ENCODE measurements at regions not wholly inside any gene's neighbourhood (a gene's known extent, or its start where the extent isn't known, plus 50 kb on each side); places are given as distances from the start of the nearest gene placed in this dataset.

GRCh38 chr3:180743813-180744590, 64.7 kb upstream of the CCDC39 start:
- DNase-seq (ENCODE audit: low spot score): no peak
- Histone ChIP-seq H3K27me3 (replicated peaks; ENCODE audit: insufficient read depth) (no peaks in the 10 kb centered on the region), H3K4me3 (no peak overlapping the region), H3K4me1 (ENCODE audit: control insufficient read depth in 1 of 2, low read depth in 2 of 2) (no peaks in the 10 kb centered on the region), H3K36me3 (no peaks in the 10 kb centered on the region), H3K27ac (no peak overlapping the region), H3K9me3 (no peaks in the 10 kb centered on the region)
- ATAC-seq (ENCODE audit: insufficient number of reproducible peaks, low FRiP score, low read depth): no peak
- no peak for TF ChIP-seq CTCF (IDR thresholded peaks at IDR 0.05)

- no peak for TF ChIP-seq CTCF (IDR thresholded peaks at IDR 0.05)
- H3K27me3 ChIP-seq (replicated peaks; ENCODE audit: insufficient read depth): no peaks in the 10 kb centered on the region
- DNase-seq (ENCODE audit: low spot score) (no peak), ATAC-seq (ENCODE audit: insufficient number of reproducible peaks, low FRiP score, low read depth) (no peak)
- no peak overlapping the region for H3K4me3 ChIP-seq
- no peaks in the 10 kb centered on the region for H3K36me3 ChIP-seq
- no peak overlapping the region for H3K27ac ChIP-seq
- H3K9me3 ChIP-seq: no peaks in the 10 kb centered on the region
- H3K4me1 ChIP-seq (ENCODE audit: control insufficient read depth in 1 of 2, low read depth in 2 of 2): no peaks in the 10 kb centered on the region
Observed at GRCh38 chr3:180747805-180748361, 68.6 kb upstream of the CCDC39 start.

- no peak for DNase-seq (ENCODE audit: low spot score)
Observed at GRCh38 chr3:180749322-180749721, 70.0 kb upstream of the CCDC39 start.

GRCh38 chr3:180749796-180750195, 70.5 kb upstream of the CCDC39 start:
- no peak for TF ChIP-seq CTCF (IDR thresholded peaks at IDR 0.05)
- ATAC-seq (ENCODE audit: insufficient number of reproducible peaks, low FRiP score, low read depth): no peak
- H3K9me3 ChIP-seq: no peaks in the 10 kb centered on the region
- no peaks in the 10 kb centered on the region for H3K27me3 ChIP-seq (replicated peaks; ENCODE audit: insufficient read depth)
- H3K27ac ChIP-seq: no peak overlapping the region
- H3K4me1 ChIP-seq (ENCODE audit: control insufficient read depth in 1 of 2, low read depth in 2 of 2): no peaks in the 10 kb centered on the region
- no peaks in the 10 kb centered on the region for H3K36me3 ChIP-seq
- H3K4me3 ChIP-seq: no peak overlapping the region
- no peak for DNase-seq (ENCODE audit: low spot score)

More at GRCh38 chr3:180749322-180749721, 70.0 kb upstream of the CCDC39 start:
- H3K4me1 ChIP-seq (ENCODE audit: control insufficient read depth in 1 of 2, low read depth in 2 of 2): no peaks in the 10 kb centered on the region
- ATAC-seq (ENCODE audit: insufficient number of reproducible peaks, low FRiP score, low read depth): no peak
- H3K27ac ChIP-seq: no peak overlapping the region
- H3K4me3 ChIP-seq: no peak overlapping the region
- no peaks in the 10 kb centered on the region for H3K9me3 ChIP-seq
- H3K36me3 ChIP-seq: no peaks in the 10 kb centered on the region
- H3K27me3 ChIP-seq (replicated peaks; ENCODE audit: insufficient read depth): no peaks in the 10 kb centered on the region
- TF ChIP-seq CTCF (IDR thresholded peaks at IDR 0.05): no peak

- Histone ChIP-seq H3K27me3 (replicated peaks; ENCODE audit: insufficient read depth) (no peaks in the 10 kb centered on the region), H3K4me3 (no peak overlapping the region), H3K36me3 (no peaks in the 10 kb centered on the region), H3K27ac (no peak overlapping the region), H3K9me3 (no peaks in the 10 kb centered on the region), H3K4me1 (ENCODE audit: control insufficient read depth in 1 of 2, low read depth in 2 of 2) (no peaks in the 10 kb centered on the region)
- ATAC-seq (ENCODE audit: insufficient number of reproducible peaks, low FRiP score, low read depth) (no peak), DNase-seq (ENCODE audit: low spot score) (no peak)
- no peak for TF ChIP-seq CTCF (IDR thresholded peaks at IDR 0.05)
Observed at GRCh38 chr3:180755556-180755955, 76.3 kb upstream of the CCDC39 start.

Measured in thoracic aorta (tissue), 2 donors.